ENCODE measurements at regions not wholly inside any gene's neighbourhood (a gene's known extent, or its start where the extent isn't known, plus 50 kb on each side); places are given as distances from the start of the nearest gene placed in this dataset.
"Not testable (repeated sequence)": the region's sequence is repeated elsewhere in the genome, so short reads cannot be mapped to it uniquely, and the experiment has no call there.

DNA sequence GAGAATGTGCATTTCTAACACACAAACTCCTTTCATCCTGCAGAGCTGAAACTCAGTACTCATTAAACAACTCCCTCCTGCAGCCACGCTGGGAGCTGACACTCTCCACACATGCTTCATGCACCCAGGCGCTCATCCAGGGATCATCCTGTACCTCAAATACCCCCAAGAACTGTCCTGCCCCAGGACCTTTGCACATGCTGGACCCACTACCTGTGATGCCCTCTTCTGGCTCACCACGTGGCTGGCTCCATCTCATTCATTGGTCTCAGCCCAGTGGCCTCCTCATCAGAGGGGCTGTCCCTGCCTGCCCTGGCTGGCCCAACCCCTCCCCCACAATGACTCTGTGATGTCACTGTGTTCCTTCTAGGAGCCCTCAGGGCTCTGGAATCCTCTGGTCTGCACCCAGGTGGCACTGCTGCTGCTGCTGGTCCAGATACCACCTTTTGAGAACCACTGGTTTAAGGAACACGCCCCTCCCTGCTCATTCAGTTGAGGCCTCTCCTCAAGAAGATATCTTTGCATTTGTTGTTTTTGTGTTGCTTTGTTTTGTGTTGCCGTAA is 160.9 kb upstream of the FOXF1 start:
- no peaks in the 10 kb centered on the region for H3K36me3 ChIP-seq
- H3K9me3 ChIP-seq: no peaks in the 10 kb centered on the region
- H3K4me1 ChIP-seq: peaks cover 0 to 2% (median under 1%) of the 10 kb centered on the region in 4 donors
- WGBS, 2 donors: 70 to 75% methylated on average over 5 of the region's 5 CpGs
- H3K27me3 ChIP-seq: peaks cover 0 to 47% of the 10 kb centered on the region in 2 donors
- no peak overlapping the region for H3K4me3 ChIP-seq
- TF ChIP-seq EP300 (IDR thresholded peaks at IDR 0.05) (no peak), POLR2A (IDR thresholded peaks at IDR 0.05) (no peak)
- TF ChIP-seq, protein P1, sequence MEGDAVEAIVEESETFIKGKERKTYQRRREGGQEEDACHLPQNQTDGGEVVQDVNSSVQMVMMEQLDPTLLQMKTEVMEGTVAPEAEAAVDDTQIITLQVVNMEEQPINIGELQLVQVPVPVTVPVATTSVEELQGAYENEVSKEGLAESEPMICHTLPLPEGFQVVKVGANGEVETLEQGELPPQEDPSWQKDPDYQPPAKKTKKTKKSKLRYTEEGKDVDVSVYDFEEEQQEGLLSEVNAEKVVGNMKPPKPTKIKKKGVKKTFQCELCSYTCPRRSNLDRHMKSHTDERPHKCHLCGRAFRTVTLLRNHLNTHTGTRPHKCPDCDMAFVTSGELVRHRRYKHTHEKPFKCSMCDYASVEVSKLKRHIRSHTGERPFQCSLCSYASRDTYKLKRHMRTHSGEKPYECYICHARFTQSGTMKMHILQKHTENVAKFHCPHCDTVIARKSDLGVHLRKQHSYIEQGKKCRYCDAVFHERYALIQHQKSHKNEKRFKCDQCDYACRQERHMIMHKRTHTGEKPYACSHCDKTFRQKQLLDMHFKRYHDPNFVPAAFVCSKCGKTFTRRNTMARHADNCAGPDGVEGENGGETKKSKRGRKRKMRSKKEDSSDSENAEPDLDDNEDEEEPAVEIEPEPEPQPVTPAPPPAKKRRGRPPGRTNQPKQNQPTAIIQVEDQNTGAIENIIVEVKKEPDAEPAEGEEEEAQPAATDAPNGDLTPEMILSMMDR (IDR thresholded peaks at IDR 0.05): no peak
- no peak overlapping the region for H3K27ac ChIP-seq
- no peak for DNase-seq (ENCODE audit: low spot score in 2 of 2)

DNA sequence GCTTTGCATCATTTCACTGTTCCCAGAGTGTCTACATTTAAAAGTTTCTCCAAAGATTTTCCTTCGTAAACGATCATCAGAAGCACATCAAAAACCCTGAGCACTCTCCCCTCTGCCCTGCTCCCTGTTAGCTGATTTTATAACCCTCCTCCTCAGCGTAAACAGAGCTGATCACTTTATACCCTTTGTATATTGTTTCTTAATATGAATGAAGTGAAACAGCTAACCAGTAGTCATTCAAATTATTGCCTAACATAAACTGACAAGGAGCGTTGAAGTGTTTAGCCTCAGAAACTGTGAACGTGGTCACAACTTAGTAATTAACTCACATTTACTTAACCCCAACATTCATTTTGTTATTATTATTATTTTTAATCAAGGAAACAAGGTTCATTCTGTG is 160.0 kb upstream of the FOXF1 start:
- DNase-seq (ENCODE audit: low spot score in 2 of 2): no peak
- no peak for TF ChIP-seq EP300 (IDR thresholded peaks at IDR 0.05)
- no peak for TF ChIP-seq POLR2A (IDR thresholded peaks at IDR 0.05)
- TF ChIP-seq, protein P1 (IDR thresholded peaks at IDR 0.05): no peak
- Histone ChIP-seq H3K27me3 (peaks cover 0 to 41% of the 10 kb centered on the region in 2 donors), H3K4me3 (no peak overlapping the region), H3K9me3 (peaks cover 0 to 7% (median 0%) of the 10 kb centered on the region in 4 donors), H3K36me3 (no peaks in the 10 kb centered on the region), H3K27ac (no peak overlapping the region), H3K4me1 (no peaks in the 10 kb centered on the region)
- WGBS, 2 donors: 19 to 27% methylated on average over 5 of the region's 5 CpGs

DNA sequence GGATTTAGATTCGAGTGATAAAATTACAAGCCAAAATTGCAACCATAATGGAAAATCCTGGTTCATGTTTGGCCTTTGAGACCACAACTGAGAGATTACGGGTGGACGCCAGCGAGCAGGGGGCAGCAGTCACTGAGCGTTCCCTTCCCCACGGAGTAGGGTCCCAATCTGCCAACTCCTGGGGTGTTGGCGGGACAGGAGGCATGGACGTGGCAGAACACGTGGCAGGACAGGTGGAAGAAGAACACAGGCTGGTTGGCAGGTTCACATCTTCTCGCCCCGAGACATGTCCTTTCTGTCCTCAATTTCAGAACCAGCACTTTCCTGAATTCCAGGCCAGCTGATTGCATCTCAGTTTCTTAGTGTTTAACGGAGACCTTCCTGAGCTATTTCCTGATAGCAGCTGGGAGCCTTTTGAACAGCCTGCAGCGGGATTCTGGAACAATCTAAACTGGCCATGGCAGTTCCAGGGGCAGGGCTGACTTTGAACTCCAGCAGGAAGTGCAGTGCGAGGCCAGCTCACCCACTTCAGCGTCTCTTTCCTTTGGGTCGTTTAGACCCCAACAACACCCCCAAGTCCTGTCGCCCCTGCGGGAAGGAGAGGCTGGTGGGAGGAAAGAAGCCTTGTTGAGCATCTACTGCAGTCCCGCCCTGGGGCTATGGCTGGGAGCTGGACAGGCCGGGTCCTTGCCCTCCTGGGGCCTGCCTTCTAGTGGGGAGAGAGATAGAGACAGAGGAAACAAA is 159.1 kb upstream of the FOXF1 start:
- Histone ChIP-seq H3K4me1 (no peaks in the 10 kb centered on the region), H3K36me3 (no peaks in the 10 kb centered on the region), H3K4me3 (no peak overlapping the region), H3K9me3 (peaks cover 0 to 16% (median 1%) of the 10 kb centered on the region in 4 donors), H3K27ac (no peak overlapping the region), H3K27me3 (peaks cover 0 to 41% of the 10 kb centered on the region in 2 donors)
- DNase-seq (ENCODE audit: low spot score in 2 of 2): no peak
- TF ChIP-seq, protein P1 (IDR thresholded peaks at IDR 0.05): no peak
- no peak for TF ChIP-seq EP300 (IDR thresholded peaks at IDR 0.05)
- no peak for TF ChIP-seq POLR2A (IDR thresholded peaks at IDR 0.05)
- WGBS, 2 donors: 56 to 62% methylated on average over 20 of the region's 20 CpGs

DNA sequence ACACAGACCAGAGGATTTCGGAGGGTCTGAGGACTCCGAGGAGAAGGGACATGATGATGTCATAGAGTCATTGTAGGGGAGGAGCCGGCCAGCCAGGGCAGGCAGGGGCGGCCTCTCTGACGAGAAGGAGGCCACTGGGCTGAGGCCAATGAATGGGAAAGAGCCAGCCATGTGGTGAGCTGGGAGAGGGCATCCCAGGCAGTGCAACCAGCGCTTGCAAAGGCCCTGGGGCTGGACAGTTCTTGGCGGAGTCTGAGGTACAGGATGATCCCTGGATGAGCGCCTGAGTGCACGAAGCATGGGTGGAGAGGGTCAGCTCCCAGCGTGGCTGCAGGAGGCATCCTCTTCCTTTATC is 158.6 kb upstream of the FOXF1 start:
- Histone ChIP-seq H3K9me3 (peaks cover 0 to 21% (median 1%) of the 10 kb centered on the region in 4 donors), H3K27me3 (peaks cover 0 to 41% of the 10 kb centered on the region in 2 donors)
- not testable (repeated sequence) for H3K4me1 ChIP-seq; H3K36me3 ChIP-seq; H3K27ac ChIP-seq; H3K4me3 ChIP-seq; DNase-seq (ENCODE audit: low spot score in 2 of 2)
- WGBS, 2 donors: 58 to 64% methylated on average over 10 of the region's 10 CpGs

DNA sequence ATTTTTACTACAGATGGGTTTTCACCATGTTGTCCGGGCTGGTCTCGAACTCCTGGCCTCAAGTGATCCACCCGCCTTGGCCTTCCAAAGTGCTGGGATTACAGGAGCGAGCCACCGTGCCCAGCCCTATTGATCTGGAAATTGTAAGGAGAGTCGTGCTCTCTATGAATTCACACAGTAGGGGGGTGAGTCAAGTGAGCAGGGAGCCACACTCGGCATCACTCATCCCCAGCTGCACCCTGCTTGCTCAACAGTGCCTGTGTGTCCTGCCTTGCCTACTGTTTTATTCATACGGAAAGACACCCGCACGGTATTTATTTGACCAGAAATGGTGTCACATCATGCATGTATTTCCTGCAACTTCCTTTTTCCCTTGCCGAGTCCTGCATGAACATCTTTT is 157.2 kb upstream of the FOXF1 start:
- no peaks in the 10 kb centered on the region for H3K36me3 ChIP-seq
- 73 to 77% methylated on average over 11 of the region's 11 CpGs for WGBS, 2 donors
- TF ChIP-seq EP300 (IDR thresholded peaks at IDR 0.05) (no peak), POLR2A (IDR thresholded peaks at IDR 0.05) (no peak)
- TF ChIP-seq, protein P1 (IDR thresholded peaks at IDR 0.05): no peak
- H3K27me3 ChIP-seq: peaks cover 0 to 36% of the 10 kb centered on the region in 2 donors
- H3K4me3 ChIP-seq: no peak overlapping the region
- no peak overlapping the region for H3K27ac ChIP-seq
- no peaks in the 10 kb centered on the region for H3K4me1 ChIP-seq
- no peak for DNase-seq (ENCODE audit: low spot score in 2 of 2)
- H3K9me3 ChIP-seq: peaks cover 0 to 27% (median 1%) of the 10 kb centered on the region in 4 donors

Data from tibial nerve (tissue), 4 donors.